Mesenchymal stem cell (in vitro differentiated cells and primary cell): ENCODE measurements at regions not wholly inside any gene's neighbourhood (a gene's known extent, or its start where the extent isn't known, plus 50 kb on each side); places are given as distances from the start of the nearest gene placed in this dataset.

Source experiments
- DNase-seq: peaks from one replicate; pipeline ENCODE4 v3.0.0-alpha.2; 2013
- H2AFZ ChIP-seq: one replicate; pipeline ENCODE4 v1.6.1; 2013; ENCODE audit warnings: low read depth, mild to moderate bottlenecking, control low read depth, inconsistent platforms, low read length, moderate library complexity
- H2AK5ac ChIP-seq: 2 replicates; pipeline ENCODE4 v1.6.1; 2013; ENCODE audit warnings: low read length, moderate library complexity, mild to moderate bottlenecking, inconsistent platforms; ENCODE audit not compliant: severe bottlenecking
- H2BK120ac ChIP-seq: one replicate; pipeline ENCODE4 v1.6.1; 2013; ENCODE audit warnings: low read depth, mild to moderate bottlenecking, inconsistent platforms, low read length, moderate library complexity
- H2BK12ac ChIP-seq, 2 experiments: one replicate each; pipeline ENCODE4 v1.6.1; 2013; ENCODE audit warnings: inconsistent platforms in 2 of 2, low read length in 2 of 2, mild to moderate bottlenecking in 2 of 2, moderate library complexity in 2 of 2, control low read depth in 1 of 2
- H2BK15ac ChIP-seq: one replicate; pipeline ENCODE4 v1.6.1; 2013; ENCODE audit warnings: mild to moderate bottlenecking, low read depth, inconsistent platforms; ENCODE audit not compliant: poor library complexity, severe bottlenecking
- H2BK5ac ChIP-seq: 2 replicates; pipeline ENCODE4 v1.6.1; 2013; ENCODE audit warnings: low read depth, mild to moderate bottlenecking, low read length, control low read depth, inconsistent platforms; ENCODE audit not compliant: poor library complexity, severe bottlenecking
- H3K14ac ChIP-seq, 2 experiments: one replicate each; pipeline ENCODE4 v1.6.1; 2013; ENCODE audit warnings: inconsistent platforms in 2 of 2, low read length in 2 of 2, control low read depth in 1 of 2, mild to moderate bottlenecking in 1 of 2, moderate library complexity in 1 of 2
- H3K18ac ChIP-seq, 2 experiments: one replicate each; pipeline ENCODE4 v1.6.1; 2013; ENCODE audit warnings: inconsistent platforms in 2 of 2, low read length in 2 of 2, control low read depth in 1 of 2, low read depth in 1 of 2, mild to moderate bottlenecking in 1 of 2
- H3K23ac ChIP-seq, 2 experiments: one replicate each; pipeline ENCODE4 v1.6.1; 2013; ENCODE audit warnings: inconsistent platforms in 2 of 2, low read length in 2 of 2, mild to moderate bottlenecking in 2 of 2, moderate library complexity in 2 of 2, control low read depth in 1 of 2
- H3K27ac ChIP-seq: 2 replicates; pipeline ENCODE4 v1.5.1; 2013; ENCODE audit warnings: mild to moderate bottlenecking, moderate library complexity, low read length, control low read depth, inconsistent platforms; ENCODE audit not compliant: poor library complexity, severe bottlenecking
- H3K27me3 ChIP-seq, 2 experiments: 2 replicates each; pipeline versions ENCODE4 v1.6.1 to v1.7.0; 2013; ENCODE audit warnings: low read length in 2 of 2, mild to moderate bottlenecking in 2 of 2, moderate library complexity in 2 of 2, control low read depth in 1 of 2, inconsistent platforms in 1 of 2; ENCODE audit not compliant: control insufficient read depth in 1 of 2, insufficient read depth in 1 of 2
- H3K36me3 ChIP-seq, 2 experiments: 2 replicates each; pipeline versions ENCODE4 v1.6.1 to v1.7.0; 2013; ENCODE audit warnings: low read length in 2 of 2, control low read depth in 1 of 2, inconsistent platforms in 1 of 2, low read depth in 1 of 2, mild to moderate bottlenecking in 1 of 2; ENCODE audit not compliant: insufficient read depth in 2 of 2, control insufficient read depth in 1 of 2
- H3K4ac ChIP-seq, 2 experiments: one replicate each; pipeline ENCODE4 v1.6.1; 2013; ENCODE audit warnings: inconsistent platforms in 2 of 2, low read length in 2 of 2, mild to moderate bottlenecking in 2 of 2, moderate library complexity in 2 of 2, control low read depth in 1 of 2, low read depth in 1 of 2
- H3K4me1 ChIP-seq: 2 replicates; pipeline ENCODE4 v1.6.1; 2013; ENCODE audit warnings: low read depth, low read length, control low read depth; ENCODE audit not compliant: control insufficient read depth, insufficient read depth
- H3K4me2 ChIP-seq: 2 replicates; pipeline ENCODE4 v1.6.1; 2013; ENCODE audit warnings: low read length, mild to moderate bottlenecking, inconsistent platforms; ENCODE audit not compliant: poor library complexity, severe bottlenecking
- H3K4me3 ChIP-seq, 2 experiments: 2 replicates each; pipeline versions ENCODE4 v1.5.1 to v1.7.0; 2013; ENCODE audit warnings: low read length in 2 of 2, mild to moderate bottlenecking in 2 of 2, control low read depth in 1 of 2, low read depth in 1 of 2; ENCODE audit not compliant: insufficient read depth in 1 of 2
- H3K79me1 ChIP-seq: replicated peaks from 2 replicates; pipeline ENCODE4 v1.6.1; 2013; ENCODE audit warnings: mild to moderate bottlenecking, control low read depth, low read length, inconsistent platforms; ENCODE audit not compliant: poor library complexity, severe bottlenecking
- H3K9ac ChIP-seq: 2 replicates; pipeline ENCODE4 v1.7.0; 2013; ENCODE audit warnings: mild to moderate bottlenecking, low read length, moderate library complexity
- H3K9me3 ChIP-seq: 2 replicates; pipeline ENCODE4 v1.7.0; 2013; ENCODE audit warnings: mild to moderate bottlenecking, low read length; ENCODE audit not compliant: control insufficient read depth
- H4K8ac ChIP-seq: one replicate; pipeline ENCODE4 v1.6.1; 2013; ENCODE audit warnings: inconsistent platforms, mild to moderate bottlenecking, low read length, moderate library complexity
- H4K91ac ChIP-seq: one replicate; pipeline ENCODE4 v1.6.1; 2013; ENCODE audit warnings: mild to moderate bottlenecking, low read length, inconsistent platforms
- WGBS: methylation state at CpG from one replicate; pipeline ENCODE4 v1.1.7; 2013; ENCODE audit warnings: mixed read lengths; 5-methylcytosine and 5-hydroxymethylcytosine counted together

- no peak overlapping the region for H3K18ac ChIP-seq
- H2BK120ac ChIP-seq, result no peak overlapping the region
- H4K91ac ChIP-seq, result no peak overlapping the region
- no peak overlapping the region for H2BK15ac ChIP-seq
- no peak overlapping the region for H3K27ac ChIP-seq
- no peak overlapping the region for H3K4me2 ChIP-seq
- H2BK5ac ChIP-seq, result no peak overlapping the region
- no peak overlapping the region for H4K8ac ChIP-seq
- no peak overlapping the region for H3K23ac ChIP-seq
- DNase-seq, result no peak
- H2BK12ac ChIP-seq, result no peak overlapping the region
- no peak overlapping the region for H3K9ac ChIP-seq
- no peaks in the 10 kb centered on the region for H3K4me1 ChIP-seq
- WGBS, result 86% methylated on average over 4 of the region's 4 CpGs
- no peak overlapping the region for H3K14ac ChIP-seq
- no peaks in the 10 kb centered on the region for H3K36me3 ChIP-seq
- no peak overlapping the region for H3K4ac ChIP-seq
- no peak overlapping the region for H3K4me3 ChIP-seq
- no peaks in the 10 kb centered on the region for H3K9me3 ChIP-seq
- H2AK5ac ChIP-seq, result no peak overlapping the region
- no peaks in the 10 kb centered on the region for H3K27me3 ChIP-seq
- no peaks in the 10 kb centered on the region for H3K79me1 ChIP-seq
- H2AFZ ChIP-seq, result no peak overlapping the region
These were observed 111.4 kb upstream of the TMEM132C start for GRCh38 chr12:128155571-128155970.

GRCh38 chr12:128163086-128163485 lies 103.9 kb upstream of the TMEM132C start:
- H3K9ac ChIP-seq, result no peak overlapping the region
- no peaks in the 10 kb centered on the region for H3K79me1 ChIP-seq
- no peak overlapping the region for H3K27ac ChIP-seq
- H3K14ac ChIP-seq, result no peak overlapping the region
- H2AK5ac ChIP-seq, result no peak overlapping the region
- no peaks in the 10 kb centered on the region for H3K4me1 ChIP-seq
- H4K8ac ChIP-seq, result no peak overlapping the region
- H3K4me2 ChIP-seq, result no peak overlapping the region
- H3K23ac ChIP-seq, result no peak overlapping the region
- no peaks in the 10 kb centered on the region for H3K27me3 ChIP-seq
- DNase-seq, result no peak
- no peak overlapping the region for H2AFZ ChIP-seq
- 83% methylated on average over 4 of the region's 5 CpGs for WGBS
- H4K91ac ChIP-seq, result no peak overlapping the region
- no peak overlapping the region for H2BK15ac ChIP-seq
- H3K4me3 ChIP-seq, result no peak overlapping the region
- H3K9me3 ChIP-seq, result peaks cover 7% of the 10 kb centered on the region
- no peak overlapping the region for H3K4ac ChIP-seq
- H3K18ac ChIP-seq, result no peak overlapping the region
- H3K36me3 ChIP-seq, result no peaks in the 10 kb centered on the region
- H2BK120ac ChIP-seq, result no peak overlapping the region
- H2BK5ac ChIP-seq, result no peak overlapping the region
- no peak overlapping the region for H2BK12ac ChIP-seq

GRCh38 chr12:128164533-128164932 lies 102.4 kb upstream of the TMEM132C start:
- H3K4ac ChIP-seq, result no peak overlapping the region

GRCh38 chr12:128165387-128165786 lies 101.6 kb upstream of the TMEM132C start:
- no peak overlapping the region for H3K4ac ChIP-seq
- H2AFZ ChIP-seq, result no peak overlapping the region
- H3K14ac ChIP-seq, result no peak overlapping the region
- no peak overlapping the region for H3K4me3 ChIP-seq
- H2BK12ac ChIP-seq, result no peak overlapping the region
- no peaks in the 10 kb centered on the region for H3K36me3 ChIP-seq
- H2AK5ac ChIP-seq, result no peak overlapping the region
- no peak overlapping the region for H3K4me2 ChIP-seq
- no peak overlapping the region for H3K18ac ChIP-seq
- no peak for DNase-seq
- H3K27ac ChIP-seq, result no peak overlapping the region
- no peak overlapping the region for H2BK120ac ChIP-seq
- H3K27me3 ChIP-seq, result no peaks in the 10 kb centered on the region
- H2BK15ac ChIP-seq, result no peak overlapping the region
- H3K79me1 ChIP-seq, result no peaks in the 10 kb centered on the region
- H3K23ac ChIP-seq, result no peak overlapping the region
- 72% methylated on average over 3 of the region's 3 CpGs for WGBS
- no peak overlapping the region for H3K9ac ChIP-seq
- no peaks in the 10 kb centered on the region for H3K4me1 ChIP-seq
- no peak overlapping the region for H4K91ac ChIP-seq
- peaks cover 7% of the 10 kb centered on the region for H3K9me3 ChIP-seq
- H4K8ac ChIP-seq, result no peak overlapping the region
- H2BK5ac ChIP-seq, result no peak overlapping the region

More at GRCh38 chr12:128164533-128164932, 102.4 kb upstream of the TMEM132C start:
- Histone ChIP-seq H4K91ac (no peak overlapping the region), H2BK12ac (no peak overlapping the region), H3K4me2 (no peak overlapping the region), H2BK5ac (no peak overlapping the region), H2AFZ (no peak overlapping the region), H3K23ac (no peak overlapping the region), H2AK5ac (no peak overlapping the region), H3K36me3 (no peaks in the 10 kb centered on the region), H2BK120ac (no peak overlapping the region), H3K9ac (no peak overlapping the region), H2BK15ac (no peak overlapping the region), H3K14ac (no peak overlapping the region), H4K8ac (no peak overlapping the region), H3K4me1 (no peaks in the 10 kb centered on the region), H3K27me3 (no peaks in the 10 kb centered on the region), H3K9me3 (peaks cover 7% of the 10 kb centered on the region), H3K27ac (no peak overlapping the region), H3K18ac (no peak overlapping the region), H3K79me1 (no peaks in the 10 kb centered on the region), H3K4me3 (no peak overlapping the region)
- 63% methylated on average over 1 of the region's 1 CpG for WGBS
- DNase-seq, result no peak
